Keratinocyte (primary cell): ENCODE measurements at regions not wholly inside any gene's neighbourhood (a gene's known extent, or its start where the extent isn't known, plus 50 kb on each side); places are given as distances from the start of the nearest gene placed in this dataset.
A peak's percentile ranks its signal among the peaks of the same experiment; 100 is the strongest.
"Not testable (repeated sequence)": the region's sequence is repeated elsewhere in the genome, so short reads cannot be mapped to it uniquely, and the experiment has no call there.

Experiments
- DNase-seq: peaks from one replicate; pipeline ENCODE4 v3.0.0-alpha.2; 2011; ENCODE audit warnings: low read depth, missing footprints, low spot score
- FAIRE-seq: peaks from 2 replicates; lab custom pipeline; 2011; peaks lifted over from hg19 to GRCh38; lab: Jason Lieb, UNC
- H2AFZ ChIP-seq: 2 replicates; pipeline ENCODE4 v1.6.0; 2012; ENCODE audit warnings: low read length, control low read depth, inconsistent platforms; ENCODE audit not compliant: control insufficient read depth
- H3K27ac ChIP-seq: 2 replicates; pipeline ENCODE4 v1.5.1; 2011; ENCODE audit warnings: low read length; ENCODE audit not compliant: control insufficient read depth, insufficient read depth
- H3K27me3 ChIP-seq: 3 replicates; pipeline ENCODE4 v1.6.0; 2011; ENCODE audit warnings: low read length; ENCODE audit not compliant: control insufficient read depth, insufficient read depth; ENCODE audit errors: extremely low read depth
- H3K36me3 ChIP-seq, 2 experiments: 2 replicates in 1 of 2; 3 replicates in 1 of 2; pipeline ENCODE4 v1.5.1; 2011; ENCODE audit warnings: low read length in 2 of 2, mild to moderate bottlenecking in 1 of 2; ENCODE audit not compliant: control insufficient read depth in 2 of 2, insufficient read depth in 2 of 2; ENCODE audit errors: extremely low read depth in 1 of 2
- H3K4me1 ChIP-seq: 3 replicates; pipeline ENCODE4 v1.5.1; 2011; ENCODE audit warnings: low read length; ENCODE audit not compliant: control insufficient read depth, insufficient read depth; ENCODE audit errors: extremely low read depth
- H3K4me2 ChIP-seq: 3 replicates; pipeline ENCODE4 v1.6.0; 2011; ENCODE audit warnings: low read depth, low read length; ENCODE audit not compliant: control insufficient read depth, insufficient read depth; ENCODE audit errors: extremely low read depth
- H3K4me3 ChIP-seq, 3 experiments: fragments of 200-600 bp in 1 of 3; sonication (generic) in 1 of 3; 2 replicates in 2 of 3; 3 replicates in 1 of 3; pipeline ENCODE4 v1.5.1; 2011 to 2016; ENCODE audit warnings: low read length in 3 of 3, mild to moderate bottlenecking in 3 of 3, control low read depth in 2 of 3, inconsistent platforms in 1 of 3, low read depth in 1 of 3, mixed read lengths in 1 of 3, mixed run types in 1 of 3, moderate library complexity in 1 of 3; ENCODE audit not compliant: control insufficient read depth in 2 of 3, insufficient read depth in 2 of 3; ENCODE audit errors: extremely low read depth in 1 of 3
- H3K79me2 ChIP-seq: 2 replicates; pipeline ENCODE4 v1.6.0; 2012; ENCODE audit warnings: low read length; ENCODE audit not compliant: control insufficient read depth, insufficient read depth
- H3K9ac ChIP-seq: 3 replicates; pipeline ENCODE4 v1.6.0; 2011; ENCODE audit warnings: low read length; ENCODE audit not compliant: control insufficient read depth, insufficient read depth; ENCODE audit errors: extremely low read depth
- H3K9me1 ChIP-seq: 3 replicates; pipeline ENCODE4 v1.6.0; 2011; ENCODE audit warnings: low read length; ENCODE audit not compliant: control insufficient read depth, insufficient read depth; ENCODE audit errors: extremely low read depth
- H3K9me3 ChIP-seq: 2 replicates; pipeline ENCODE4 v1.5.1; 2012; ENCODE audit warnings: low read depth, low read length; ENCODE audit not compliant: control insufficient read depth
- H4K20me1 ChIP-seq: 3 replicates; pipeline ENCODE4 v1.6.0; 2011; ENCODE audit warnings: low read length; ENCODE audit not compliant: control insufficient read depth, insufficient read depth; ENCODE audit errors: extremely low read depth
- CTCF ChIP-seq, 3 experiments: IDR thresholded peaks in 1 of 3; conservative IDR thresholded peaks in 1 of 3; optimal IDR thresholded peaks in 1 of 3; 2 replicates in 2 of 3; 3 replicates in 1 of 3; pipeline versions ENCODE3 to v1.5.1; 2011; ENCODE audit warnings: low read length in 3 of 3, mild to moderate bottlenecking in 3 of 3, moderate library complexity in 2 of 3, control low read depth in 1 of 3, inconsistent platforms in 1 of 3; ENCODE audit not compliant: insufficient read depth in 2 of 3; ENCODE audit errors: extremely low read depth in 1 of 3
- EZH2 ChIP-seq: IDR thresholded peaks from one replicate; pipeline ENCODE4 v1.6.1; 2012; ENCODE audit warnings: inconsistent platforms, mild to moderate bottlenecking, low read length, moderate library complexity
- dilution Hi-C: fragments of 300-500 bp; cut with MboI; formaldehyde crosslinking; loops from one replicate; pipeline ENCODE4 v1.7.0; 2020; ENCODE audit warnings: low sequenced_read_pairs; ENCODE audit not compliant: extremely low pct_ligation_motif_present

- Histone ChIP-seq H3K9me1 (no peaks in the 10 kb centered on the region), H4K20me1 (no peaks in the 10 kb centered on the region), H3K4me2 (peak overlapping the region; percentile 69), H3K4me3 (no peak overlapping the region), H3K79me2 (no peaks in the 10 kb centered on the region), H3K9ac (no peak overlapping the region), H3K36me3 (no peaks in the 10 kb centered on the region), H3K9me3 (no peaks in the 10 kb centered on the region), H3K27ac (no peak overlapping the region), H3K4me1 (no peaks in the 10 kb centered on the region), H3K27me3 (no peaks in the 10 kb centered on the region), H2AFZ (peak overlapping the region; percentile 30)
- DNase-seq (peak; percentile 13), FAIRE-seq (no peak)
- no peak for TF ChIP-seq CTCF (optimal IDR thresholded peaks at IDR 0.05 in 1 of 3, IDR thresholded peaks at IDR 0.05 in 1 of 3, conservative IDR thresholded peaks at IDR 0.05 in 1 of 3; ENCODE audit: extremely low read depth in 1 of 3, insufficient read depth in 2 of 3, low read length in 3 of 3)
- no peak for TF ChIP-seq EZH2
- dilution Hi-C loops = no loop called here
Measured at GRCh38 chr22:23458663-23459541, 121.2 kb downstream of the IGLL1 start.

GRCh38 chr22:23457380-23457985, 122.6 kb downstream of the IGLL1 start:
- TF ChIP-seq EZH2 (no peak), CTCF (optimal IDR thresholded peaks at IDR 0.05 in 1 of 3, IDR thresholded peaks at IDR 0.05 in 1 of 3, conservative IDR thresholded peaks at IDR 0.05 in 1 of 3; ENCODE audit: extremely low read depth in 1 of 3, insufficient read depth in 2 of 3, low read length in 3 of 3) (no peak)
- dilution Hi-C loops = no loop called here
- Histone ChIP-seq H3K27me3 (no peaks in the 10 kb centered on the region), H2AFZ (no peak overlapping the region), H3K4me2 (no peak overlapping the region), H4K20me1 (no peaks in the 10 kb centered on the region), H3K36me3 (no peaks in the 10 kb centered on the region), H3K9ac (no peak overlapping the region), H3K4me1 (no peaks in the 10 kb centered on the region), H3K79me2 (no peaks in the 10 kb centered on the region), H3K4me3 (no peak overlapping the region), H3K9me1 (no peaks in the 10 kb centered on the region), H3K9me3 (no peaks in the 10 kb centered on the region), H3K27ac (no peak overlapping the region)
- DNase-seq (no peak), FAIRE-seq (no peak)

GRCh38 chr22:23456666-23457379, 123.3 kb downstream of the IGLL1 start:
- H4K20me1 ChIP-seq, H3K9me1 ChIP-seq, H3K9ac ChIP-seq, H3K36me3 ChIP-seq, dilution Hi-C loops, H3K4me2 ChIP-seq, FAIRE-seq, H3K4me1 ChIP-seq, H3K27ac ChIP-seq, H3K9me3 ChIP-seq, H3K79me2 ChIP-seq, DNase-seq, H3K4me3 ChIP-seq, H3K27me3 ChIP-seq, H2AFZ ChIP-seq: not testable (repeated sequence)
